AG08396 (cell line): ENCODE measurements at regions not wholly inside any gene's neighbourhood (a gene's known extent, or its start where the extent isn't known, plus 50 kb on each side); places are given as distances from the start of the nearest gene placed in this dataset.

Source experiments
- DNase-seq: peaks from one replicate; pipeline ENCODE4 v3.0.0; 2012; ENCODE audit warnings: low spot score, mixed read lengths

GRCh38 chr7:19442016-19442785 lies 266.6 kb downstream of the POLR1F start:
- peak; percentile 17 for DNase-seq

- no peak for DNase-seq
These were observed 269.3 kb downstream of the POLR1F start for GRCh38 chr7:19439517-19439916.

- DNase-seq = no peak
These were observed 271.4 kb downstream of the POLR1F start for GRCh38 chr7:19437446-19437845.

- no peak for DNase-seq
These were observed 280.9 kb downstream of the POLR1F start for GRCh38 chr7:19427944-19428343.

- no peak for DNase-seq
These were observed 276.6 kb upstream of the FERD3L start for GRCh38 chr7:19421861-19422260.

GRCh38 chr7:19417231-19417630 lies 272.0 kb upstream of the FERD3L start:
- DNase-seq = no peak

- no peak for DNase-seq
These were observed 269.9 kb upstream of the FERD3L start for GRCh38 chr7:19415123-19415522.

- no peak for DNase-seq
These were observed 268.3 kb upstream of the FERD3L start for GRCh38 chr7:19413443-19413965.

GRCh38 chr7:19410691-19411090 lies 265.5 kb upstream of the FERD3L start:
- DNase-seq = no peak

- no peak for DNase-seq
These were observed 264.9 kb upstream of the FERD3L start for GRCh38 chr7:19410106-19410505.

- DNase-seq = no peak
These were observed 263.5 kb upstream of the FERD3L start for GRCh38 chr7:19408706-19409220.

- DNase-seq = no peak
These were observed 262.0 kb upstream of the FERD3L start for GRCh38 chr7:19407270-19407669.

GRCh38 chr7:19405541-19405940 lies 260.3 kb upstream of the FERD3L start:
- DNase-seq = no peak

GRCh38 chr7:19404912-19405329 lies 259.7 kb upstream of the FERD3L start:
- DNase-seq = peak; percentile 59

GRCh38 chr7:19403691-19404090 lies 258.5 kb upstream of the FERD3L start:
- no peak for DNase-seq

GRCh38 chr7:19401461-19401860 lies 256.2 kb upstream of the FERD3L start:
- DNase-seq = no peak

- no peak for DNase-seq
These were observed 255.6 kb upstream of the FERD3L start for GRCh38 chr7:19400758-19401254.

- DNase-seq = no peak
These were observed 252.7 kb upstream of the FERD3L start for GRCh38 chr7:19397911-19398310.

- DNase-seq = no peak
These were observed 247.0 kb upstream of the FERD3L start for GRCh38 chr7:19392246-19392645.

GRCh38 chr7:19390795-19391194 lies 245.6 kb upstream of the FERD3L start:
- DNase-seq = no peak

GRCh38 chr7:19381321-19381720 lies 236.1 kb upstream of the FERD3L start:
- no peak for DNase-seq

- no peak for DNase-seq
These were observed 233.1 kb upstream of the FERD3L start for GRCh38 chr7:19378345-19378714.

GRCh38 chr7:19377611-19378344 lies 232.6 kb upstream of the FERD3L start:
- peak; percentile 32 for DNase-seq
